AML-193 (cell line): ENCODE measurements at regions not wholly inside any gene's neighbourhood (a gene's known extent, or its start where the extent isn't known, plus 50 kb on each side); places are given as distances from the start of the nearest gene placed in this dataset.
A peak's percentile ranks its signal among the peaks of the same experiment; 100 is the strongest.

Source experiments
- DNase-seq, 2 experiments: peaks; one replicate each; lab custom pipeline; 2025; lab: John Stamatoyannopoulos, UW

- no peak for DNase-seq
Measured at GRCh38 chr5:115402822-115403577, 106.5 kb upstream of the CCDC112 start.

DNA sequence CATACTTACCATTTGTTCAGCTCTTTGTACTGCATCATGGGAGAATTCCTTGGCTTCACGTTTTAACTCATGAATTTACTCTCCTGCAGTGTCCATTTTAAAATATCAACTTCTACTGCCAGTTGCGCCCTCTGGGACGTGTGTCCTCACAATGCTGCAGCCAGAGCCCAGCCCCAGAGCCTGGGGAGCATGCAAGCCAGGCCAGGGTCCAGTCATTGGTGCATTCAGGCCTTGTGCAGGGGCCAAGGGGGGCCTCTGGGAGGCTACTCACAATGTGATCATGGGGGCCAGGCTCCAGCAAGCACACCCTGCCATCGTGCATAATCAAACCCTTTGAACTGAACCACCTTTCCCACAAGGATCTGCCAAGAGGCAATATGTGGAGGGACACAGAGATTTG, 105.6 kb upstream of the CCDC112 start:
- no peak for DNase-seq

GRCh38 chr5:115398719-115399118, 102.3 kb upstream of the CCDC112 start:
- DNase-seq, result no peak

DNA sequence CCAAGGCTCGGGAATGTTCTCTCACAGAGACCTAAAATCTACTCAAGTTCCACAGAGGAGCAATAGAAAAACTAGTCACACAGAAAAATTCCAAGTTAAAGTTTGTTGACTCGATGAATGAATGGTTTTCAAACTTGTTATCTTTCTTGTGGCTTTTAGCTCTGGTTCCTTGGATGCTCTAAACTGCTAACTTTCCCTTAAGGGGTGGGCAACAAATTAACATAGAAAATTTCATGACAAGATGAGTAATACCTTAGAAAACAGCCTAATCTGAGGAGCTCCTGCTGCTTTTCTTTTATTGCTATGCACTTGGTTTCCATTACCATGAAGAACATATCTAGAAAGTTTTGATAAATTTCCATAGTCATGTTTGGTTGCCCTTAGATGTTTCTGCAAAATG, 100.2 kb upstream of the CCDC112 start:
- no peak for DNase-seq

- no peak for DNase-seq
Measured at GRCh38 chr5:115396081-115396480, 99.6 kb upstream of the CCDC112 start.

GRCh38 chr5:115394531-115394930, 98.1 kb upstream of the CCDC112 start:
- DNase-seq, result no peak

DNA sequence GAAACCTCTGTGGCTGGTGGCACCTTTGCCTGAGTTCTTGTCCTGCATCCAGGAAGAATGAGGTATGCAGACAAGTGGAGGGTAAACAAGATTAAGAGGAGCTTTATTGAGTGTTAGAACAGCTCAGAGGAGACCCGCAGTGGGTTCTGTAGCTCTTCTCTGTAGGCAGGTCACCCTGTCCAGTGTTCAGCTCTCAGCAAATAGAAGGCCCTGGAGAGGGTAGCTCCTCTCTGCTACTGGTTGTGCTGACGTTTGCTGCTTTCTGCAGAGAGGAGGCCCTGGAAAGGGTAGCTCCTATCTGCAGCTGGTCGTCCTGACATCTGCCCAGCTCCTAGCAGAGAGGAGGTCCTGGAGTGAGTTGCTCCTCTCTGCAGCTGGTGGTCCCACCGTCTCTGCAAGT, 96.8 kb upstream of the CCDC112 start:
- DNase-seq, result no peak

DNA sequence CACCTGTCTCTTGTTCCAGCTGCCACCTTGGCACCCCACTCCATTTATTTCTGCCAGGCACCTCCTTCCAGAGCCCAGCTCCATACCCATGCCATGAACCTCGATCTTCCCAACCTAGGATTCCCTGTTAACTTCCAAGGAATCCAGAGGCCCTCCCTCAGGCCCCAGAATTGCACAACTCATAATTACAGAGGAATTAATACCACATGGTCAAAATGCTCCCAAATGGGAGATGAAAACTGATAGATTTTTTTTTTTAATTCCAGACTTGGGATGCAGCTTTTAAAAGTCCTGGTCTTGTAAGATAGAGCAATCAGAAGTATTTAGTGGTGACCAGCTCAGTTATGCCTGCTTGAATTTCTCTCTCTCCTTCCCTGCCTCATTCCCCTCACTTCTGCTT, 96.2 kb upstream of the CCDC112 start:
- DNase-seq, result no peak

- no peak for DNase-seq
Measured at GRCh38 chr5:115391780-115392179, 95.3 kb upstream of the CCDC112 start.

- no peak for DNase-seq
Measured at GRCh38 chr5:115389799-115390382, 93.4 kb upstream of the CCDC112 start.

DNA sequence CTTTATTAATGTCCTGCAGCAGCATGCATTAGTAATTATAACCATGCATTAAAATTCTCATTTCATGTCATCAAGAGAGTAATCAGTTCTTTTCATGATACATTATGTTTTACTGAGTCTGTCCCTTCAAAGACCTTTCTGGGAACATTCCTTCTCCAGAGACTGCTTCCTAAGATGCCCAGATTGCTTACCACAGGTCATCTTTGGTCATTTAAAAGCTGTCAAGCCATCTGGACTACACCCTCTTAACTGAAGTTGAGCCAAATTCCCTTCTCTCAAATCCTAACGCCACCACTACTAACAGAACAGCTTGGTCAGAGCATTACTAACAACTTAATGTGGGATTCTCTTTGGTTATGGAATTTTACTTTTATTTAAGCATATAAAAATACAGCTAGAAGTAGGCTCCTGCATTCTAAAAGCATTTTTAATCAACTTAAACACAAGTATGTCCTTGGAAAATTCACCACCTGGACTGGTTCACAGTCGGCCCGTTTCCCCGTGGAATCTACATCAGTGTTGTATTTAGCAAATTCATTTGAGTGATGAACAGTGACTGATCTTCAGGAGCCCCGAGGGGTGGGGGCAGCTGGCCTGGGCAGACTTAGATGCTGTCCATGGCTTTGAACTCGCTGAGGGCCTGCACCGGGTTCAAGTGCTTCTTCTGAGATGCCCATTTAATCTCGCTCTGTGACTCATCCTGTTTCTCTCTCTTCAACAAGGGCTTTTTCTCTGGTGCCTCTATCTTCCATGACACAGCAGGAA, 92.8 kb upstream of the CCDC112 start:
- no peak for DNase-seq

GRCh38 chr5:115388240-115388639, 91.8 kb upstream of the CCDC112 start:
- no peak for DNase-seq

DNA sequence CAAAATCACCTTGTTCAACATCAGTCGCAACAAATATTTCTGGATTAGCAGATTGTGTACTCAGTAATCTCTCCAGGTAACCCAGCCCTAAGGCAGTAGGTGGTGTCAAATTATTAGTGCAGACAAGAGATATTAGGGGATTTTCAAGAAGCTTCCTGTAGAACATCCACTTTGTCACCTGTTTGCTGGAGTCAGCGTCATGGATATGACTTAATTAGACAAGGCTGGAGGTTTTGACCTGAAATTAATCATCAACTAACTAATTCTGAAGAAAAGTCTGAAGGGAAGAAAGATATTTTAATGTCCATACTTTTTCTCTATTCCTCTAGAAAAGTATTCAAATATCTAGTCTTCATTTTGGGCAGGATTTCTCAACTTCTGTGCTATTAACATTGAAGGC, 91.4 kb upstream of the CCDC112 start:
- DNase-seq, result no peak

DNA sequence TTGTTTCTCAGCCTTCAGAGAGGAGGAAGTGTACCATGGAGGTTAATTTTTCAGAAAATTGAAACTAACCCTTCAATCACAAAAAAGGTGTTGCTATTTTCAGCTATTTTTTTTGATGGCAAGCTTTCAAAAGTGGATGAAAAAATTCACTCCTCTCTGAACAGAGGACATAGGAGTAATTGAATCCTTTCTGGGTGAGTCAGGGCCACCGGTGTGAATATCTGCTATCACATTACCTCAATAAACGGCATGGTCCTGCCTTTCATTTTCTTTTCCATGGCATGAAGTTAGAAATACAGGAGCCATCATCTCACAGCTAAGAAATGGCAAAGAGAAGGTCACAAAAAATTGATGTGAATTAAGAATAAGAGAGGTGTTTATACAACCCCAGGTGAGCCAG, 90.2 kb upstream of the CCDC112 start:
- no peak for DNase-seq

DNA sequence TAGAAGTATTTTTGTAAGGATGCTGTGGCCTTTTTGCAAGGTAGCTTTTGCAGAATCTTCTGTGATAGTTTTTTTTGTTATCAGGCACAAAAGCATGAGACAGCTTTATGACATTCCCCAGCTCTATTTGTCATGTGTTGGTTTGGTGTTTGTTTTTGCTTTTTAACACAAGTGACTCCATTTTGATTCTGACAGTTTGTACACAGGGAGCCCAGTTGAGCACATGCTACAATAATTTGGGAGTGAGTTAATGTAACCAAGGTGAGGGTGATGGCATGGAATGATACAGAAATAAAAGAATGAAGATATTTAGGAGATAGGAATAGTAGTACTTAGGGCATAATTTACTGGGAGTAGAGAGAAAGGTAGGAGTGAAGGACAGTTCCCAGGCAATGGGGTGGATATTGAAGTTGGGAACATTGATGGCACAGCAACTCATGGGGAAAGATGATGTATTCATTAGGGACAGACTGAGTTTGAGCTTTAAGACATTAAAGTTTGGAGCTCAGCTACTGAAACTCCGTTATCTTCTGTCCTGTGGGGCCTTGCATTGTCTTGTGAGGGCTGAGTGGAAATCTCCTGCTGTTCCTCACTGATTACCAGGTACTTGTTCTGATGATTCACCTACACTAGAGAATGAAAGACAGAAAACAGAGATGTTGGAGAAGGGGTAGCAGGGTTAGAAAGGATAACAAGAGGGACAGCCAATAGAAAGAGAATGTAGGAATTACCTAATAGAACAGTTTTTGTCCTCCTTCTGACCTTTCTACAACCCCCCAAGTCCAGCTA, 88.3 kb upstream of the CCDC112 start:
- DNase-seq, result no peak

DNA sequence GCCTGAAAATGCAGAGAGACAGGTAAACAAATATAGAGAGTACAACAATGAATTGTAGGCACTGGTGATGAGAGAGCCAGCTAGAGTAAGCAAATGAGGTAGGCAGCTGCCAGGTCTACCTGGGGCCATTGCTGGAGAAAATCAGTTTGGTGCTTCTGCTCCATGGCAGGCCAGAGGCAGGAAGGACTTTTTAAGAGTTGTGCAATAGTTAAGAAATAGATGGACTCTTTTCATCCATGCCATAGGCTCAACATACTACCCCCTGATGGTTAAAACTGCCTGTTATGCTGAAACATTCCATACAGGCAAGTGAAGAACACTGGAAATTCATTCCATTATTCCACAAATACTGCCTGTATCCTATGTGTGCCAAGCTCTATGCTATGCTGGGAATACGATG, 86.5 kb upstream of the CCDC112 start:
- DNase-seq, result peak; percentile 5 to 19

- no peak for DNase-seq
Measured at GRCh38 chr5:115381911-115382662, 85.6 kb upstream of the CCDC112 start.

DNA sequence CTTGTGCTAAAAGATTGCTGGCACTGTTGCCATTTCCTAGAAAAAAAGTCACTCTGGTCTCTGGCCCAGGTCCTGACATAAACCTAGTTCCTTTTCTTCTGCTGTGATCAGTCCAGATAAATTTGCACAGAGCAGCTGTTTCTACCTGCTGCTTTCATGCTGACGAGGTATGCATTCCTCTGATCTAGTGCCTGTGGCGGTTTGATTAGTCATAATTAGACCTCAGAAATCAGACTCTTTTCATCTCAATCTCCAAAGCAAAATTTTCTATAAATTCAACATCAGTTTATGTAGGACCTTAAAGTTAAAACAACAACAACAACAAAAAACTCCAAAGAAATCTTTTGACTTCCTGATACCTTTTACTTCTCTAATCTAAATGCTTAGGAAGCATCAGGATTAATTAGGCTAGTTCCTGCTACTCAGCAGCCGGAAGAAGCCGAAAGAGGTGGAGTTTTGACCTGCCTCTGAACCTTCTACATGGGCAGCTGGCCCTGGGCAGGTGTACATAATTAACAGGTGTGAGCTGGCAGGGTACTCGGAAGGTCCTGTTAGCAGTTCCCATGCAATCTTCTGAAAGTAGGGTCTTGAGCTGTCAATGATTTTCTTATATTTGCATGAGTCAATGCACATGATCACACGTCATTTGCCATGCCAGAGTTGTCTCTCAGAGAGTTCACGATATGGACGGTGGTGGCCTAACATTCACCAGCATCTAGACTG, 83.3 kb upstream of the CCDC112 start:
- DNase-seq, result no peak

GRCh38 chr5:115378754-115379153, 82.3 kb upstream of the CCDC112 start:
- no peak for DNase-seq

DNA sequence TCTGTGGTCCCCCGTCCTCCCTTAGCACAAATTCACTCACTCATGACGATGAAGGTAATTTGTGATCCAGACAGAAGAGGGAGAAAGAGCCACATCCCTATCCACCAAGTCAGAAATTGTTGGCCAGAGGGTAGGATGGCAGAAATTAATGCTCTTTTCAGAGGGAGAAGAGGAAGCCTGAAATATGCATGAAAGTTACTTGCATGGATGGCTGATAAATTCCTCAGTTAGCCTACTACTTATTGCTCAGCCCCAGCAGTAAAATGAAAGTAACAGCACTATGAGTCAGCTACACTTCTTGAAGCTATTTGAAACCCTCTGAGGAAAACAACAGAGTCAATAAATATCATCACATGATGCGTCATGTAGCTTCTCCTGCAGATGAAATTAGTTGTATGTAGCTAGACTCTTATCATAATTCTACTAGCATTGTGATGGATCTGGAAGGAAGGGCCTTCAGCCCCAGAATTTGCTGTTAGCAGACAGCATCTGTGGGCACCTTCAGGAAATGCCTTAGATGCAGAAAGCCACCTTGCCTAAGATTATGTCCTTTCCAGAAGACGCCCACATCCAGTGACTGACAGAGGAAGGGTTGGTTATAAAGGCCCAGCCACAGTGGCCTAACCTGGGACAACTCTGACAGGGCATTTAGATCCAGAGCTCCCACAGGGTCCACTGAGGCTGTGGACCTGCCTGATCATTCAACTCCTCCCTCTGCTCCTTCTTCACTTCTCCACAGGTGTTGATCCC, 81.2 kb upstream of the CCDC112 start:
- DNase-seq, result no peak
